Stomach smooth muscle (tissue), 2 donors: ENCODE measurements at regions not wholly inside any gene's neighbourhood (a gene's known extent, or its start where the extent isn't known, plus 50 kb on each side); places are given as distances from the start of the nearest gene placed in this dataset.
"Not testable (repeated sequence)": the region's sequence is repeated elsewhere in the genome, so short reads cannot be mapped to it uniquely, and the experiment has no call there.

Experiments
- H3K27ac ChIP-seq: one replicate; pipeline ENCODE4 v1.7.0; 2013; ENCODE audit warnings: mild to moderate bottlenecking, low read length, inconsistent platforms
- H3K27me3 ChIP-seq, 2 donors: one replicate each; pipeline ENCODE4 v1.7.0; 2013; ENCODE audit warnings: low read length in 2 of 2; ENCODE audit not compliant: insufficient read depth in 2 of 2, control insufficient read depth in 1 of 2
- H3K36me3 ChIP-seq, 2 donors: one replicate each; pipeline ENCODE4 v1.7.0; 2013; ENCODE audit warnings: low read length in 2 of 2; ENCODE audit not compliant: control insufficient read depth in 2 of 2, insufficient read depth in 2 of 2
- H3K4me1 ChIP-seq: one replicate; pipeline ENCODE4 v1.7.0; 2013; ENCODE audit warnings: low read length; ENCODE audit not compliant: control insufficient read depth, insufficient read depth
- H3K4me3 ChIP-seq, 2 donors: one replicate each; pipeline ENCODE4 v1.7.0; 2013; ENCODE audit warnings: low read length in 2 of 2
- H3K9ac ChIP-seq, 2 donors: one replicate each; pipeline ENCODE4 v1.7.0; 2013; ENCODE audit warnings: low read length in 2 of 2, mild to moderate bottlenecking in 1 of 2
- H3K9me3 ChIP-seq, 2 donors: one replicate each; pipeline ENCODE4 v1.7.0; 2013; ENCODE audit warnings: low read length in 2 of 2; ENCODE audit not compliant: control insufficient read depth in 2 of 2
- donor health status: healthy.
- donor health status: Pancreatic carcinoma.

DNA sequence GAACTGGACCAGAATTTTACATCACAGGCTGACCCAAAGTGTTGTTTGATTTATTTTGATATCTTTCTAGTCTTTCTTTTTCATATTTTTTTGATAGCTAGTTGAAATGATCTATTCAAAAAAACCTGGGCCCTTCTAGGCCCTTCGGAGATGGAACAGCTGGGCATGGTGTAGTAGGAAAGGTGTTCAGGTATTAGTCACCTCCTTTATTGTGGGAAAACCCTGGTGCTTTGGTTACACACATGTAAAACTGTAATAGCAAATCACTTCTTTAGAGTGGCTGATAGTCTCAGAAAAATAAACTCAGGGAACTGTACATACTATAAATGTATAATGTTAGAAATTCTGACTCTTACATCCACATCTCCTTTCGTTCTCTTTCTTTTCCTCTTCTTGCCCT is 234.5 kb downstream of the PLA2G4A start:
- Histone ChIP-seq H3K9me3 (no peaks in the 10 kb centered on the region), H3K36me3 (no peaks in the 10 kb centered on the region), H3K4me1 (no peaks in the 10 kb centered on the region), H3K27me3 (no peaks in the 10 kb centered on the region), H3K9ac (no peak overlapping the region), H3K27ac (no peak overlapping the region), H3K4me3 (no peak overlapping the region)

DNA sequence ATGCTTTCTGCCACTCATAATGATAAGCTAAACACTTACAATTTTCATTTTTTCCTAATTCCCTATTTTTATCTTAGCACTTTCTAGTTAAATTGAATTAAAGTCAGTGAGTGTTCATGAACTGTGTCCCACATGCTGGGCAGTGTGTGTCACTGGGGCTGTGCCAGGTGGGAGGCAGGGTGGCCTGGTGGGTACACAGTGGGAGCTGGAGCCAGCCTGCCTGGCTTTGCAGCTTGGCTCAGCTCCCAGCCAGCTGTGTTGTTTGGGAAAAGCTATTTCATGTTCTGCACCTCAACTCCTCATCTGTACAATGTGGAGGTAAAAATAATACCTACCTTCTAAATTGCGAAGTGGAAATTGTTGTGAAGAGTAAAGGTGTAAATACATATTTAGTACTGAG is 238.4 kb downstream of the PLA2G4A start:
- H3K4me1 ChIP-seq = no peaks in the 10 kb centered on the region
- H3K4me3 ChIP-seq = no peak overlapping the region
- no peaks in the 10 kb centered on the region for H3K36me3 ChIP-seq
- no peaks in the 10 kb centered on the region for H3K27me3 ChIP-seq
- H3K27ac ChIP-seq = no peak overlapping the region
- H3K9me3 ChIP-seq = no peaks in the 10 kb centered on the region
- no peak overlapping the region for H3K9ac ChIP-seq

DNA sequence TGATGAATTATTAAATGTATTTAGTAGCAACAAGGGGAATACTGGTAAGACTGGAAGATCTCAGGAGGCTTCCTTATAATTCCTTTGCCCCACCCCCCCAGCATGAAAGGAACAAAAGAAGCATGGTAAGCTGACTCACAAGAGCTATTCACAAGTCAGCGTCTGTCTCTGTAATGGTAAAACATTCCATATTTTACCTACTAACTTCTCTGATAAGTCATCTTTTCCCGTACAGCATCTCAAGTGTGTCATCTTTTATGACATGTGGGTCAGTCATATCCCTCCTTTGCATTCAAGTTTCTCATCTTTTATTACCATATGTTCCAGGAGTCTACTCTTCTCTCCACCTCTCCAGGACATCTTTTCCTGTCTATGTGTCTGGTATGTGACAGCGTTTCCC is 241.3 kb downstream of the PLA2G4A start:
- Histone ChIP-seq H3K36me3 (no peaks in the 10 kb centered on the region), H3K4me1 (no peaks in the 10 kb centered on the region), H3K4me3 (no peak overlapping the region), H3K27me3 (no peaks in the 10 kb centered on the region), H3K9me3 (peaks cover 4 to 7% of the 10 kb centered on the region in 2 donors), H3K9ac (no peak overlapping the region), H3K27ac (no peak overlapping the region)

DNA sequence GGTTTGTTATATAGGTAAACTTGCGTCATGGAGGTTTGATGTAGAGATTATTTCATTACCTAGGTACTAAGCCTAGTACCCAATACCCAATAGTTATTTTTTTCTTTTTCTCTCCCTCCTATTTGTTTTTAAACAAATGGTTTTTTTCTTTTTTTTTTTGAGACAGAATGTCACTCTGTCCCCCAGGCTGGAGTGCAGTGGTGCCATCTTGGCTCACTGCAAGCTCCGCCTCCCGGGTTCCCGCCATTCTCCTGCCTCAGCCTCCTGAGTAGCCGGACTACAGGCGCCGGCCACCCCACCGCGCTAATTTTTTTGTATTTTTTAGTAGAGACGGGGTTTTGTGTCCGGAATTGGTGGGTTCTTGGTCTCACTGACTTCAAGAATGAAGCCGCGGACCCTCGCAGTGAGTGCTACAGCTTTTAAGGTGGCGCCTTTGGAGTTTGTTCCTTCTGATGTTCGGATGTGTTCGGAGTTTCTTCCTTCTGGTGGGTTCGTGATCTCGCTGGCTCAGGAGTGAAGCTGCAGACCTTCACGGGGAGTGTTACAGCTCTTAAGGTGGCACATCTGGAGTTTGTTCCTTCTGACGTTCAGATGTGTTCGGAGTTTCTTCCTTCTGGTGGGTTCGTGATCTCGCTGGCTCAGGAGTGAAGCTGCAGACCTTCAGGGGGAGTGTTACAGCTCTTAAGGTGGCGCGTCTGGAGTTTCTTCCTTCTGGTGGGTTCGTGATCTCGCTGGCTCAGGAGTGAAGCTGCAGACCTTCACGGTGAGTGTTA is 243.7 kb downstream of the PLA2G4A start:
- not testable (repeated sequence) for H3K27ac ChIP-seq, H3K9me3 ChIP-seq, H3K9ac ChIP-seq, H3K4me1 ChIP-seq, H3K27me3 ChIP-seq, H3K36me3 ChIP-seq
- H3K4me3 ChIP-seq = peak overlapping the region in 1 of 2 donors; percentile 56

DNA sequence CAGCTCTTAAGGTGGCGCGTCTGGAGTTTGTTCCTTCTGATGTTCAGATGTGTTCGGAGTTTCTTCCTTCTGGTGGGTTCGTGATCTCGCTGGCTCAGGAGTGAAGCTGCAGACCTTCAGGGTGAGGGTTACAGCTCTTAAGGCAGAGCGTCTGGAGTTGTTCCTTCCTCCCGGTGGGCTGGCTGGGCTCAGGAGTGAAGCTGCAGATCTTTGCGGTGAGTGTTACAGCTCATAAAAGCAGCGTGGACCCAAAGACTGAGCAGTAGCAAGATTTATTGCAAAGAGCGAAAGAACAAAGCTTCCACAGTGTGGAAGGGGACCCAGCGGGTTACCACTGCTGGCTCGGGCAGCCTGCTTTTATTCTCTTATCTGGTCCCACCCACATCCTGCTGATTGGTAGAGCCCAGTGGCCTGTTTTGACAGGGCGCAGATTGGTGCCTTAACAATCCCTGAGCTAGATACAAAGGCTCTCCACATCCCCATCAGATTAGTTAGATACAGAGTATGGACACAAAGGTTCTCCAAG is 244.3 kb downstream of the PLA2G4A start:
- not testable (repeated sequence) for H3K9me3 ChIP-seq, H3K27me3 ChIP-seq, H3K27ac ChIP-seq, H3K9ac ChIP-seq, H3K36me3 ChIP-seq, H3K4me1 ChIP-seq
- H3K4me3 ChIP-seq = peak overlapping the region in 1 of 2 donors; percentile 56

DNA sequence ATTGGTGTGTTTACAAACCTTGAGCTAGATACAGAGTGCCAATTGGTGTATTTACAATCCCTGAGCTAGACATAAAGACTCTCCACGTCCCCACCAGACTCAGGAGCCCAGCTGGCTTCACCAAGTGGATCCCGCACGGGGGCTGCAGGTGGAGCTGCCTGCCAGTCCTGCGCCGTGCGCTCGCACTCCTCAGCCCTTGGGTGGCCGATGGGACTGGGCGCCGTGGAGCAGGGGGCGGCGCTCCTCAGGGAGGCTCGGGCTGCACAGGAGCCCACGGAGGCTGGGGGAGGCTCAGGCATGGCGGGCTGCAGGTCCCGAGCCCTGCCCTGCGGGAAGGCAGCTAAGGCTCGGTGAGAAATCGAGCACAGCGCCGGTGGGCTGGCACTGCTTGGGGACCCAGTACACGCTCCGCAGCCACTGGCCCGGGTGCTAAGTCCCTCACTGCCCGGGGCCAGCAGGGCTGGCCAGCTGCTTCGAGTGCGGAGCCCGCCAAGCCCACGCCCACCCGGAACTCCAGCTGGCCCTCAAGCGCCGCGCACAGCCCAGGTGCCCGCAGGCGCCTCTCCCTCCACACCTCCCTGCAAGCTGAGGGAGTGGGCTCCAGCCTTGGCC is 245.0 kb downstream of the PLA2G4A start:
- not testable (repeated sequence) for H3K27ac ChIP-seq, H3K9me3 ChIP-seq, H3K9ac ChIP-seq, H3K4me1 ChIP-seq, H3K27me3 ChIP-seq, H3K36me3 ChIP-seq, H3K4me3 ChIP-seq

DNA sequence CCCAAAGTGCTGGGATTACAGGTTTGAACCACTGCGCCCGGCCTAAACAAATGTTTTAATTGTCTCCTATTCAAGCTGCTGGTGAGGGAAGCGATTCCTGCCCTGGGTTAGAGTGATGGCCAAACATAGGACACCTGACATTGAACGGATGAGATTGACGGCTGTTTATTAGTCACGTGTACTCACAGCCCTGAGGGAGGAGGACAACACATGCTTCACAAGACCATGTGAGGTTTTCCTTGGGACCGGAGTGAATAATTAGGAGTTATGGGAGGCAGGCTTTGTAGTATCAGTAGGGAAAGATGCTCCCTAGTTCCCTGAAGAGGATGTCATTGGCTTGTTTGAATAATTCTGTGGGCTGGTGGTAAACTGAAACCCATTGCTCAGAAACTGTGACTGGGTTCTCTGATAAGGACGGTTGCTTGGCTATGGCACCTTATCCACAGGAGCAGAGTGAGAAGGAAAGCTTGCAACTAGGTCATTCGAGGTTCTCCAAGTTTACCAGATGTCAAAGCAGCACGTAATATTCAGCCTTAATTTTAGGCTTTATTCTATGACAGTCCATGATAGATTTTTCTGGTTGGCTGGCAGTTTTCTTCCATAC is 245.8 kb downstream of the PLA2G4A start:
- Histone ChIP-seq H3K4me3 (no peak overlapping the region), H3K27ac (no peak overlapping the region), H3K36me3 (no peaks in the 10 kb centered on the region), H3K9me3 (peaks cover 4 to 7% of the 10 kb centered on the region in 2 donors), H3K4me1 (no peaks in the 10 kb centered on the region), H3K9ac (no peak overlapping the region), H3K27me3 (no peaks in the 10 kb centered on the region)

DNA sequence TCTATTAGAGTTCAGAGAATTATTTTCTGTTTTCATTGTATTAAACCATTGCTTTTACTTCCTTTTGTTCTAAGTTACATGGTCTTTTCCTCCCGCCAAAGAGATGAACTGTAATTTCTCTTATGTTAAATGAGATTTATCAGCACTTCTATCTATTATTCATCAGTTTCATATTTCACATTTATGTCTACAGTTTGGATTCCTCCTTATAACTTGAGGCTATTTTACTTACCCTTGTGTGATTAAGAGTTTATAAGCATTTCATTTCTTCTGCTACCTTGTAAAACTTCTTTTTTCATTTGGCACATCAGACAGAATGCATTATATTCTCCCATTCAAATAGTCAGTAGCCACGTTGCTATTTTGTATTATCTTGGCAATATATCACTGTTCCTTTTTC is 248.2 kb downstream of the PLA2G4A start:
- H3K4me3 ChIP-seq = no peak overlapping the region
- H3K27me3 ChIP-seq = no peaks in the 10 kb centered on the region
- no peaks in the 10 kb centered on the region for H3K36me3 ChIP-seq
- H3K9me3 ChIP-seq = peaks cover 4 to 7% of the 10 kb centered on the region in 2 donors
- H3K27ac ChIP-seq = no peak overlapping the region
- H3K9ac ChIP-seq = no peak overlapping the region
- H3K4me1 ChIP-seq = no peaks in the 10 kb centered on the region

DNA sequence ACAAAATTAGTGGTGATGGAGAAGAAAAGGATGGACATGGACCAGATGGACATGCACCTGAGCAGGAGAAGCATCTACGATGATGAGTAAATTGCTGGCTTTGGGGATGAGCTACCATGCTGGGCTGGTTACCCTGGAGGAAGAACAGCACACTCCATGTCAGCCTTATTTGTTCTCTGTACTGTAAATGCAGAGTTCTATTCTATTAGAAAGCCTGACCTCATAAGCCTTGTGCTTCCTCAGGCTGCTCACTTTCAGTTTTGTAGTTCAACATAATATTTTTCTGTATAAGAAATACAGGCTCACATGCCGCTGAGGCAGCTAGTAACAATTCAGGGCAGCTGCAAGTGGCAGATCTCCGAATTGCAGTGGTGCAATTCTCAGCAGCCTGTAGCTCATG is 249.6 kb downstream of the PLA2G4A start:
- Histone ChIP-seq H3K4me1 (no peaks in the 10 kb centered on the region), H3K9me3 (peaks cover 4 to 7% of the 10 kb centered on the region in 2 donors), H3K36me3 (no peaks in the 10 kb centered on the region), H3K27me3 (no peaks in the 10 kb centered on the region), H3K9ac (no peak overlapping the region), H3K4me3 (no peak overlapping the region), H3K27ac (no peak overlapping the region)

DNA sequence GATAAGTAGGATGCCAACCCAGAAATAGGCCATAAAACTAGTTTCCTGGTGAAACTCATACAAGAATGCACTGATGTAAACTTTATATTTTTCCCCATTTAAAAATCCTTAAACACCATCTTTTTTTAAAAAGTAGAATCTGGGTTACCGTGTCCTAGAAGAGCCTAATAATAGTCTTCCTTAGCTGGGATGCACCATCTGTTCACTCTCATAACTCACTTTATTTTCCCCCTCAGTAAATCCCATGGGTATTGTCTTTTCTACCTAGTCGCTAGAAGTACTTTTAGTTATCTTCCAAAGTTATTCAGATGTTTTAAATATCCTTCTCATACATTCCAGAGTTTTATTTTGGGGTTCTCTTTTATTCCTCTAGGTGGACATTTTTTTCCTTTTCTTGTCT is 250.2 kb downstream of the PLA2G4A start:
- H3K9me3 ChIP-seq = peaks cover 4 to 7% of the 10 kb centered on the region in 2 donors
- H3K27ac ChIP-seq = no peak overlapping the region
- no peaks in the 10 kb centered on the region for H3K27me3 ChIP-seq
- no peak overlapping the region for H3K9ac ChIP-seq
- H3K4me1 ChIP-seq = no peaks in the 10 kb centered on the region
- H3K4me3 ChIP-seq = no peak overlapping the region
- H3K36me3 ChIP-seq = no peaks in the 10 kb centered on the region

DNA sequence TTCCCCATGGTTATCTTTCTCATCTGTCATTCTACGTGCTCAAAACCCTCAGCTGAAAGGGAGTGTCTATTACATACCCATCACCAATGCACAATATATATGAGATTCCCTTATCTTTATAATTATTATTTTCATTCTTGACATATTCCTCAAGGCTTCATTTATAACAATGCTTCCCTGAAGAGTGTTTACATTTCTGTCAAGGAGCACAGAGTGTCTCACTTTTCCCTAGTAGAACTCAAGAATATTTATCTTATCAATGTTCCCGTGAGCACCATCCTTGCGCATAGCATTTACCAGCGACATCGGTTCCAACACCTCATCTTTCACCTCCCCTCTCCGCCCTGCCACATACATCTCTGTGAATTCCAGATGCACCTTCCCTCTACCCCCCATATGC is 250.6 kb downstream of the PLA2G4A start:
- Histone ChIP-seq H3K27ac (no peak overlapping the region), H3K4me3 (no peak overlapping the region)

More for the DNA sequence above, 250.6 kb downstream of the PLA2G4A start:
- Histone ChIP-seq H3K9me3 (peaks cover 4 to 7% of the 10 kb centered on the region in 2 donors), H3K4me1 (no peaks in the 10 kb centered on the region), H3K9ac (no peak overlapping the region), H3K36me3 (no peaks in the 10 kb centered on the region), H3K27me3 (no peaks in the 10 kb centered on the region)
